ENCODE measurements at regions not wholly inside any gene's neighbourhood (a gene's known extent, or its start where the extent isn't known, plus 50 kb on each side); places are given as distances from the start of the nearest gene placed in this dataset.

DNA sequence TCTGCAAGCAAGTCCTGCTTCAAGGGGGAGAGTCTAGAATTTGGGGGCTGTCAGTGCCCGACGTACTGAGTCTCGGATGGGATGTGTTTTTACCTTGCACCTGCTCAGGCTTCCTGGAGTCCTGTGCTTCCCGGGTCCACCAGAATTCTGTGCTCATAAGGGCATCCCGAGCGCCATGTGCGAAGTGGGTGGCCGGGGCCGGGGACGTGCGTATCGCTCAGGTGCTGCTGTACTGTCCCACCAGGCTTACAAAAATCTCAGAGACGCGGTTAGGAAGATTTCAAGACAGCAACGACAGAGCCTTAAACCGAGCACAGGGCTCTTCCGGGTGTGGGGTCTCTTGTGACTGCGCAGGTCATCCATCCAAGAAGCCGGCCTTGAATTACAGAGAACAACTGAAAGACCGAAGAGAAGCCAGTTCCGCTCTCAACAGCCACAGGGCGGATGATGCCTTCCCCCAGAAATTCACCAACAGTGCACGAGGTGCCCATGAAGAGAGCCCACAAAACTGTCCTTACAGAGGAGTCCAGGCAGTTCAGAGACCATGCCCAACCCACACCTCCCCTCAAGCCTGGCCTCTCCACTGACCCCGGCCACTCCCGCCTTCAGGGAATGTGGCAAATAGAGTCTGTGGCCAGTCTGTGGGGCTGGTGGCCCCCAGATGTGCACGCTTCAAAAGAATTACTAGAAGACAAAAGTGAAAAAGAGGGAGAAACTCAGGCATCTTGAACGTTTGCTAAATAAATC lies 104.7 kb downstream of the PXDC1 start:
- Histone ChIP-seq H3K4me3 (no peak overlapping the region), H3K27me3 (replicated peaks in 1 of 2; ENCODE audit: control insufficient read depth in 2 of 2, insufficient read depth in 2 of 2, low read length in 1 of 2) (peaks cover 2% of the 10 kb centered on the region in 2 experiments; a peak in 2 of 4 replicates), H4K20me1 (ENCODE audit: control insufficient read depth, insufficient read depth) (no peaks in the 10 kb centered on the region), H3K9me3 (replicated peaks; ENCODE audit: control insufficient read depth, insufficient read depth, low read length) (no peaks in the 10 kb centered on the region), H3K79me2 (ENCODE audit: control insufficient read depth, insufficient read depth, low read length) (no peaks in the 10 kb centered on the region), H3K9ac (ENCODE audit: control insufficient read depth, insufficient read depth, low read length) (no peak overlapping the region), H3K27ac (ENCODE audit: control insufficient read depth, insufficient read depth) (no peak overlapping the region), H3K36me3 (ENCODE audit: control insufficient read depth in 2 of 2, insufficient read depth in 2 of 2, low read length in 1 of 2) (no peaks in the 10 kb centered on the region), H2AFZ (ENCODE audit: control insufficient read depth, low read depth, low read length) (no peak overlapping the region), H3K4me2 (ENCODE audit: control insufficient read depth, insufficient read depth) (no peak overlapping the region), H3K4me1 (ENCODE audit: control insufficient read depth, insufficient read depth, low read length) (no peaks in the 10 kb centered on the region)
- ATAC-seq (no peak), DNase-seq (ENCODE audit: low read depth, low spot score) (no peak), FAIRE-seq (no peak)
- TF ChIP-seq, protein P1, sequence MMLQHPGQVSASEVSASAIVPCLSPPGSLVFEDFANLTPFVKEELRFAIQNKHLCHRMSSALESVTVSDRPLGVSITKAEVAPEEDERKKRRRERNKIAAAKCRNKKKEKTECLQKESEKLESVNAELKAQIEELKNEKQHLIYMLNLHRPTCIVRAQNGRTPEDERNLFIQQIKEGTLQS (IDR thresholded peaks at IDR 0.05; ENCODE audit: borderline replicate concordance, extremely low read depth, low read depth, low read length) = no peak
- TF ChIP-seq, protein P2, sequence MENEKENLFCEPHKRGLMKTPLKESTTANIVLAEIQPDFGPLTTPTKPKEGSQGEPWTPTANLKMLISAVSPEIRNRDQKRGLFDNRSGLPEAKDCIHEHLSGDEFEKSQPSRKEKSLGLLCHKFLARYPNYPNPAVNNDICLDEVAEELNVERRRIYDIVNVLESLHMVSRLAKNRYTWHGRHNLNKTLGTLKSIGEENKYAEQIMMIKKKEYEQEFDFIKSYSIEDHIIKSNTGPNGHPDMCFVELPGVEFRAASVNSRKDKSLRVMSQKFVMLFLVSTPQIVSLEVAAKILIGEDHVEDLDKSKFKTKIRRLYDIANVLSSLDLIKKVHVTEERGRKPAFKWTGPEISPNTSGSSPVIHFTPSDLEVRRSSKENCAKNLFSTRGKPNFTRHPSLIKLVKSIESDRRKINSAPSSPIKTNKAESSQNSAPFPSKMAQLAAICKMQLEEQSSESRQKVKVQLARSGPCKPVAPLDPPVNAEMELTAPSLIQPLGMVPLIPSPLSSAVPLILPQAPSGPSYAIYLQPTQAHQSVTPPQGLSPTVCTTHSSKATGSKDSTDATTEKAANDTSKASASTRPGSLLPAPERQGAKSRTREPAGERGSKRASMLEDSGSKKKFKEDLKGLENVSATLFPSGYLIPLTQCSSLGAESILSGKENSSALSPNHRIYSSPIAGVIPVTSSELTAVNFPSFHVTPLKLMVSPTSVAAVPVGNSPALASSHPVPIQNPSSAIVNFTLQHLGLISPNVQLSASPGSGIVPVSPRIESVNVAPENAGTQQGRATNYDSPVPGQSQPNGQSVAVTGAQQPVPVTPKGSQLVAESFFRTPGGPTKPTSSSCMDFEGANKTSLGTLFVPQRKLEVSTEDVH (IDR thresholded peaks at IDR 0.05; ENCODE audit: low read depth, partially characterized antibody) = no peak
- TF ChIP-seq HDGF (IDR thresholded peaks at IDR 0.05) = no peak
- no peak for TF ChIP-seq YBX1 (IDR thresholded peaks at IDR 0.05)
- TF ChIP-seq IKZF1 (conservative IDR thresholded peaks at IDR 0.05) = no peak
- no peak for TF ChIP-seq STAT3 (IDR thresholded peaks at IDR 0.05; ENCODE audit: low read depth, low read length)
- no peak for TF ChIP-seq NR2C1 (IDR thresholded peaks at IDR 0.05)
- TF ChIP-seq, protein P3, sequence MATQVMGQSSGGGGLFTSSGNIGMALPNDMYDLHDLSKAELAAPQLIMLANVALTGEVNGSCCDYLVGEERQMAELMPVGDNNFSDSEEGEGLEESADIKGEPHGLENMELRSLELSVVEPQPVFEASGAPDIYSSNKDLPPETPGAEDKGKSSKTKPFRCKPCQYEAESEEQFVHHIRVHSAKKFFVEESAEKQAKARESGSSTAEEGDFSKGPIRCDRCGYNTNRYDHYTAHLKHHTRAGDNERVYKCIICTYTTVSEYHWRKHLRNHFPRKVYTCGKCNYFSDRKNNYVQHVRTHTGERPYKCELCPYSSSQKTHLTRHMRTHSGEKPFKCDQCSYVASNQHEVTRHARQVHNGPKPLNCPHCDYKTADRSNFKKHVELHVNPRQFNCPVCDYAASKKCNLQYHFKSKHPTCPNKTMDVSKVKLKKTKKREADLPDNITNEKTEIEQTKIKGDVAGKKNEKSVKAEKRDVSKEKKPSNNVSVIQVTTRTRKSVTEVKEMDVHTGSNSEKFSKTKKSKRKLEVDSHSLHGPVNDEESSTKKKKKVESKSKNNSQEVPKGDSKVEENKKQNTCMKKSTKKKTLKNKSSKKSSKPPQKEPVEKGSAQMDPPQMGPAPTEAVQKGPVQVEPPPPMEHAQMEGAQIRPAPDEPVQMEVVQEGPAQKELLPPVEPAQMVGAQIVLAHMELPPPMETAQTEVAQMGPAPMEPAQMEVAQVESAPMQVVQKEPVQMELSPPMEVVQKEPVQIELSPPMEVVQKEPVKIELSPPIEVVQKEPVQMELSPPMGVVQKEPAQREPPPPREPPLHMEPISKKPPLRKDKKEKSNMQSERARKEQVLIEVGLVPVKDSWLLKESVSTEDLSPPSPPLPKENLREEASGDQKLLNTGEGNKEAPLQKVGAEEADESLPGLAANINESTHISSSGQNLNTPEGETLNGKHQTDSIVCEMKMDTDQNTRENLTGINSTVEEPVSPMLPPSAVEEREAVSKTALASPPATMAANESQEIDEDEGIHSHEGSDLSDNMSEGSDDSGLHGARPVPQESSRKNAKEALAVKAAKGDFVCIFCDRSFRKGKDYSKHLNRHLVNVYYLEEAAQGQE (IDR thresholded peaks at IDR 0.05; ENCODE audit: low read depth, low read length) = no peak
- TF ChIP-seq NR2C2 (IDR thresholded peaks at IDR 0.05; ENCODE audit: borderline replicate concordance, control insufficient read depth, insufficient read length, low read depth) = no peak
- TF ChIP-seq RBBP5 (conservative IDR thresholded peaks at IDR 0.05) = no peak
- no peak for TF ChIP-seq JUND (IDR thresholded peaks at IDR 0.05; ENCODE audit: low read depth, low read length)
- no peak for TF ChIP-seq TBL1XR1 (IDR thresholded peaks at IDR 0.05; ENCODE audit: low read depth, low read length)
- no peak for TF ChIP-seq ESRRA (IDR thresholded peaks at IDR 0.05; ENCODE audit: low read length)
- no peak for TF ChIP-seq ZNF384 (IDR thresholded peaks at IDR 0.05; ENCODE audit: borderline replicate concordance, low read depth, low read length)
- no TSS peak for BruUV-seq (replicated peaks)
- POLR2A ChIA-PET = no interaction called here
- RAD21 ChIA-PET (ENCODE audit: unreplicated experiment) = no interaction called here
- intact Hi-C loops (cut with micrococcal nuclease; ENCODE audit: unreplicated experiment) = no loop called here
- WGBS (ENCODE audit: insufficient coverage, insufficient replicate concordance, low lambda C conversion rate, missing lambda C conversion rate) = 45% methylated on average over 27 of the region's 27 CpGs
- in situ Hi-C loops (cut with MboI) = no loop called here
- CTCF ChIA-PET = no interaction called here
- SMC1A ChIA-PET (ENCODE audit: uncharacterized antibody, unreplicated experiment) = no interaction called here

All from GM12878 (cell line).